Nephron progenitor cell (in vitro differentiated cells): ENCODE measurements at regions not wholly inside any gene's neighbourhood (a gene's known extent, or its start where the extent isn't known, plus 50 kb on each side); places are given as distances from the start of the nearest gene placed in this dataset.

ENCODE experiments used
- DNase-seq: peaks from one replicate; pipeline ENCODE4 v3.0.0; 2021
- H3K27ac Mint-ChIP-seq: 2 replicates; pipeline ENCODE4 v1.8.0; 2021; ENCODE audit warnings: mild to moderate bottlenecking, moderate library complexity, mixed read lengths
- H3K27me3 Mint-ChIP-seq: 2 replicates; pipeline ENCODE4 v1.8.0; 2021; ENCODE audit warnings: mild to moderate bottlenecking, low read depth, mixed read lengths; ENCODE audit not compliant: poor library complexity
- H3K36me3 Mint-ChIP-seq: 2 replicates; pipeline ENCODE4 v1.8.0; 2021; ENCODE audit warnings: low read depth, mixed read lengths
- H3K4me1 Mint-ChIP-seq: 2 replicates; pipeline ENCODE4 v1.8.0; 2021; ENCODE audit warnings: mixed read lengths
- H3K4me3 Mint-ChIP-seq: 2 replicates; pipeline ENCODE4 v1.8.0; 2021; ENCODE audit warnings: mild to moderate bottlenecking, moderate library complexity, mixed read lengths
- H3K9me3 Mint-ChIP-seq: 2 replicates; pipeline ENCODE4 v1.8.0; 2021; ENCODE audit warnings: mild to moderate bottlenecking, moderate library complexity, mixed read lengths
- CTCF ChIP-seq: fragments of 200-600 bp; sonication (generic); IDR thresholded peaks from 2 replicates; pipeline ENCODE4 v1.5.0; 2021; ENCODE audit warnings: antibody characterized with exemption

- Mint-ChIP-seq H3K36me3 (no peaks in the 10 kb centered on the region), H3K9me3 (peaks cover 66% of the 10 kb centered on the region), H3K27me3 (peaks cover 19% of the 10 kb centered on the region), H3K4me3 (peak overlapping the region; percentile 73), H3K27ac (no peak overlapping the region), H3K4me1 (no peaks in the 10 kb centered on the region)
- peak; percentile 77 for DNase-seq
- peak; percentile 66 for TF ChIP-seq CTCF
Measured at GRCh38 chr15:23877502-23878412, 190.7 kb upstream of the NDN start.

- Mint-ChIP-seq H3K27me3 (peaks cover 18% of the 10 kb centered on the region), H3K9me3 (peaks cover 69% of the 10 kb centered on the region), H3K4me1 (no peaks in the 10 kb centered on the region), H3K27ac (no peak overlapping the region), H3K4me3 (no peak overlapping the region), H3K36me3 (no peaks in the 10 kb centered on the region)
- no peak for DNase-seq
- no peak for TF ChIP-seq CTCF
Measured at GRCh38 chr15:23881291-23881690, 194.2 kb upstream of the NDN start.

GRCh38 chr15:23890218-23890617 lies 203.1 kb upstream of the NDN start:
- Mint-ChIP-seq H3K36me3 (no peaks in the 10 kb centered on the region), H3K4me3 (no peak overlapping the region), H3K9me3 (peaks cover 54% of the 10 kb centered on the region), H3K27ac (no peak overlapping the region), H3K27me3 (peaks cover 4% of the 10 kb centered on the region), H3K4me1 (no peaks in the 10 kb centered on the region)
- DNase-seq, result no peak
- no peak for TF ChIP-seq CTCF

GRCh38 chr15:23897091-23897490 lies 210.0 kb upstream of the NDN start:
- no peaks in the 10 kb centered on the region for H3K4me1 Mint-ChIP-seq
- TF ChIP-seq CTCF, result no peak

GRCh38 chr15:23897531-23897930 lies 210.4 kb upstream of the NDN start:
- no peak for DNase-seq
- Mint-ChIP-seq H3K9me3 (peaks cover 43% of the 10 kb centered on the region), H3K36me3 (no peaks in the 10 kb centered on the region), H3K27ac (no peak overlapping the region), H3K4me1 (no peaks in the 10 kb centered on the region), H3K27me3 (no peaks in the 10 kb centered on the region), H3K4me3 (no peak overlapping the region)
- TF ChIP-seq CTCF, result no peak

More at GRCh38 chr15:23897091-23897490, 210.0 kb upstream of the NDN start:
- Mint-ChIP-seq H3K4me3 (no peak overlapping the region), H3K36me3 (no peaks in the 10 kb centered on the region), H3K9me3 (peaks cover 44% of the 10 kb centered on the region), H3K27me3 (no peaks in the 10 kb centered on the region), H3K27ac (no peak overlapping the region)
- no peak for DNase-seq

- no peak for DNase-seq
- no peak for TF ChIP-seq CTCF
- Mint-ChIP-seq H3K27ac (no peak overlapping the region), H3K27me3 (no peaks in the 10 kb centered on the region), H3K4me3 (no peak overlapping the region), H3K36me3 (no peaks in the 10 kb centered on the region), H3K9me3 (peaks cover 38% of the 10 kb centered on the region), H3K4me1 (peaks cover 5% of the 10 kb centered on the region)
Measured at GRCh38 chr15:23910030-23910429, 222.9 kb upstream of the NDN start.
